LNCaP clone FGC (cell line): ENCODE measurements at regions not wholly inside any gene's neighbourhood (a gene's known extent, or its start where the extent isn't known, plus 50 kb on each side); places are given as distances from the start of the nearest gene placed in this dataset.

Experiments used
- DNase-seq: peaks from one replicate; pipeline ENCODE4 v3.0.0-alpha.2; 2011; ENCODE audit warnings: low read depth
- H3K4me3 ChIP-seq: 2 replicates; pipeline ENCODE4 v1.5.1; 2011; ENCODE audit warnings: mild to moderate bottlenecking, low read depth, low read length, control low read depth
- TF ChIP-seq, protein P1 (sequence below): IDR thresholded peaks from 2 replicates; pipeline ENCODE4 v1.5.1; 2012; ENCODE audit warnings: mild to moderate bottlenecking; ENCODE audit not compliant: control insufficient read depth, insufficient read depth; ENCODE audit errors: extremely low read depth

DNA sequence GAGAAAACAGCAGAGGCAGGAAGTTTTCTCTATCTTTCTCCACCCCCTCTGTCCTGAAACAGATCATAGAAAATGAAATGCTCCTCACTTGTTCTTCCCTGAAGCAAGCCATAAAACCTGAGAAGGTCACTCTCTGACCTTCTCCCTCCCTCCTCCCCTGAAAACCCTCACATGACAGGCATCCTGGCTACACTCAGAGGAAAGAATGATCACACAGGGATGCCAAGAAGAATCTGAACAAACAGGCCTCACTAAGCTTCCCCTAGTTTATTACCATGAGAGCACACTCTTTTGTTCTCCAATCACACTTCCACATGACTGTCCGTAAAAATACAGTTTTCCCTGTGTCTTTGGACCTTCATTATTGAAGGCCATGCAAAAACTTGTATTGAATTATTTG, 300.1 kb downstream of the BUD13 start:
- no peak for DNase-seq
- no peak overlapping the region for H3K4me3 ChIP-seq
- TF ChIP-seq, protein P1, sequence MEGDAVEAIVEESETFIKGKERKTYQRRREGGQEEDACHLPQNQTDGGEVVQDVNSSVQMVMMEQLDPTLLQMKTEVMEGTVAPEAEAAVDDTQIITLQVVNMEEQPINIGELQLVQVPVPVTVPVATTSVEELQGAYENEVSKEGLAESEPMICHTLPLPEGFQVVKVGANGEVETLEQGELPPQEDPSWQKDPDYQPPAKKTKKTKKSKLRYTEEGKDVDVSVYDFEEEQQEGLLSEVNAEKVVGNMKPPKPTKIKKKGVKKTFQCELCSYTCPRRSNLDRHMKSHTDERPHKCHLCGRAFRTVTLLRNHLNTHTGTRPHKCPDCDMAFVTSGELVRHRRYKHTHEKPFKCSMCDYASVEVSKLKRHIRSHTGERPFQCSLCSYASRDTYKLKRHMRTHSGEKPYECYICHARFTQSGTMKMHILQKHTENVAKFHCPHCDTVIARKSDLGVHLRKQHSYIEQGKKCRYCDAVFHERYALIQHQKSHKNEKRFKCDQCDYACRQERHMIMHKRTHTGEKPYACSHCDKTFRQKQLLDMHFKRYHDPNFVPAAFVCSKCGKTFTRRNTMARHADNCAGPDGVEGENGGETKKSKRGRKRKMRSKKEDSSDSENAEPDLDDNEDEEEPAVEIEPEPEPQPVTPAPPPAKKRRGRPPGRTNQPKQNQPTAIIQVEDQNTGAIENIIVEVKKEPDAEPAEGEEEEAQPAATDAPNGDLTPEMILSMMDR, result no peak

DNA sequence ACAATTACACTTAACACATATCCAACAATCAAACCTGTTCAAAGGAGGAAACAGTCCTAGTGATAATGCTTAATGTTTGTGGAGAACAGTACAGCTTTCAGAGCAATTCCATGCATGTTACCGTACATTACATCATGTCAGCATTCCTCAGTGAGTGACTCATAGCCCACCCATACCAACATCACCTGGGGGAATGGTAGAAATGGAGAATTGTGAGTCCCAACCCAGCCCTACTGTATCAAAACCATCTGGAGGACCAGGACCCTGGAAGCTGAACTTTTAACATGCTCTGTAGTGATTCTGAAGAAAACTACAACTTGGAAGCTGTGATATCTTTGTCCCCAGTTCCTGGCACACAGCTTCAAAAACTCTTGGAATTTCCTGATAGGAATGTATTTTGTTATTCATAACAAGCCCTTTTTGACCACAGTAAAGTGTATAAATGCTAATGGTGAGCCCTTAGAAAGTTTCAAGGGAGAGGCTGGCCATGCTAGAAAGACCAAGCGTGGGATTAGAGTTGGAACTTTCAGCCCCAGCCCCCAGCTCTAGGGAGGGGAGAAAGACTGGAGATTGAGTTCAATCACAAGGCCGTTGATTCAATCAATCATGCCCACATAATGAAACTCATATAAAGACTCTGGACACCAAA, 301.1 kb downstream of the BUD13 start:
- no peak for DNase-seq
- no peak overlapping the region for H3K4me3 ChIP-seq
- TF ChIP-seq, protein P1, result no peak

DNA sequence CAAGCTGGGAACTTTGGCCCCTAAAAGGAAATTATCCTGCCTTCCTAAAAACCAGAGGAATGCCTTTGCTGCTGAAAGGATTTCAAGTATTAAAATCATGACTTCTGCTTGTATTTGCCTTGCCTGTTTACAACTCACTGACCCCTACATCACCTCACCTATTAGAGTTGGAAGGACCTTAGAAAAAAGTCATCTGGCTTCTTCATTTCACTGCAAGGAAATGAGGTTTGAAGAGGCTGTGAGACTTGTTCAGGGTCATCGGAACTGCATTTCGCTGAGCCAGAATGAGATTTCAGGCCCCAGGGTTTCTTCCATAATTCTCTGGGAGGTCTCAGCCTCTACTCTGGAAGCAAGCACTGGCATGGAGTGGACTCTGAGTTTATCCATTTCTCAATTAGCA, 304.1 kb downstream of the BUD13 start:
- H3K4me3 ChIP-seq, result no peak overlapping the region
- no peak for DNase-seq
- TF ChIP-seq, protein P1, result no peak

DNA sequence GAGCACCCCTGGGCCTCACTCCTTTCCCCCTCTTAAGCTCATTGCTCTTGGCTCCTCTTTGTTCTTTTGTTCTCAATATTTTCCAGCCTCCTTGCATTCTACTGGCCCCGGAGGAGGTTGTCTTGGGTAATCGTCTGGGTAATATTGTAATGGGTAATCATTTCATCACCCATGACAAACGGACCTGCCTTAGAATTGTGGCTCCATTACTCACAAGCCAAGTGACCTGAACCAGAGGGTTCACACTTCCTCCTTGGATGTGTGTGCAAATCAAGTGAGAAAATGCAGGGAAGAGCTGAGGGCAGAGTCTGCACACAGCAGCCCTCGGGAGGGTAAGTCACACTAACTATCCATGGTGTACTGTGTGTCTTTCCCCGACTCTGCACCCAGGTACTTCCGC, 305.0 kb downstream of the BUD13 start:
- DNase-seq, result no peak
- no peak overlapping the region for H3K4me3 ChIP-seq
- TF ChIP-seq, protein P1, result no peak

DNA sequence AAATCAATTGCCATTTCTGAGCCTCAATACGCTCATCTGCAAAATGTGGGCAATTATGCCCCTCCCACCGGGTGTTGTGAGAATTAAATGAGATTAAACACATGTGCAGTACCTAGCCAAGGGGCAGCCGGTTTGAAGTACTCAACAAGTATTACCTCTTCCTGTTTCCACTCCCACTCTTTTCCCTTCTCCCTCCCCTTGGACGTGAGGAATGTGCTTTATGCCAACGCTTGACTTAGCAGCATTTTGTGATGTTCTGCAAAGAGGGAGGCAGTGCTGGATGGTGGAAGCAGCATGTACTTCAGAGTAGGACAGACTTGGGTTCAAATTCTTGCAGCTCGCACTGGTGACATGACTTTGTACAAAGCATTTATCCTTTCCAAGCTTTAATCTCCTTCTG, 306.0 kb downstream of the BUD13 start:
- TF ChIP-seq, protein P1, result no peak
- DNase-seq, result no peak
- no peak overlapping the region for H3K4me3 ChIP-seq

DNA sequence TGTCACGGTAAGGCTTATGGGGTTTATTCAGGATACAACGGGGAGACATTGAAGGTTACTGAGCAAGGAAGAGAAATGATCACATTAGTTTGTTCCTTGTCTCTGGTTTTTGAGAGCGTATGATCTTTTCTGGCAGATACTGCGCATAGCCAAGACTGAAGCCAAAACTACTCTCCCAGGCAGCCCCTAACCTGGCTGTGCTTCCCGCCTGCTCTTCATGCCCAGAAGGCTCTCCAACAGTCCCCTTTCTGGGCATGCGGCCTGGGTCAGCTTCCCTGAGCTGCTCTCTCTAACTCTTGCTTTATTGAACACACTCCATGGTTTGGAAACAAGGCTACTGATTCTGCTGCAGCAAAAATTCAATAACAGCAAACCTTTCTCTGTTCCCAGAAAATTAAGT, 306.6 kb downstream of the BUD13 start:
- H3K4me3 ChIP-seq, result no peak overlapping the region
- TF ChIP-seq, protein P1, result no peak
- DNase-seq, result no peak

DNA sequence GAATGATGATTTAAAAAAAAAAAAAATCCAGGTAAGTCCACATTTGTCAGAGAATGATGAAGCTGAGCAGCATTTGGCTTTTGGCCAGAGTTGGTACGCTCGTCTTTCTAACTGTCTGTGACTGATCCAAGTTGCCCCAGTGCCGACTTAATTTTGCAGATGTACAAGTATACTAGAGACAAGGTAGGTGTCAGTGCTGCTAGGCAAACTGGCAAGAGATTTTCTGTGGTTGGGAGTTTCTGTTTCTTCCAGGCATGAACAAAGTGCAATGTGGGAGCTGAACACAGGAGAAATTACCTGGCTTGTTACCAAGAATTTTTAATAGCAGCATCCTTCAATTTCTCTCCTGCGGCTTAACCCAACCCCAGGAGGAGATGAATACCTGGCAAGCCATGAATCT, 307.7 kb downstream of the BUD13 start:
- no peak for DNase-seq
- no peak overlapping the region for H3K4me3 ChIP-seq
- TF ChIP-seq, protein P1, result no peak
